CD4-positive, alpha-beta T cell (primary cell): ENCODE measurements at regions not wholly inside any gene's neighbourhood (a gene's known extent, or its start where the extent isn't known, plus 50 kb on each side); places are given as distances from the start of the nearest gene placed in this dataset.

Experiments
- ATAC-seq: fragments of 200-7000 bp; cut with Tn5 transposase; one replicate; pipeline ENCODE4 v1.10.0; 2022; ENCODE audit warnings: mild to moderate bottlenecking; ENCODE audit not compliant: poor library complexity
- CTCF ChIA-PET: fragments of 350-600 bp; sonication (Branson Sonifier 250); formaldehyde crosslinking; loops from one replicate; lab custom pipeline; 2021; ENCODE audit warnings: antibody characterized with exemption, inconsistent platforms; lab: Charles Lee
- POLR2A ChIA-PET: fragments of 350-600 bp; sonication (Branson Sonifier 250); formaldehyde crosslinking; loops from one replicate; lab custom pipeline; 2021; ENCODE audit warnings: antibody characterized with exemption, inconsistent platforms; lab: Charles Lee
- DNase-seq, 14 experiments: peaks; one replicate each; pipeline ENCODE4 v3.0.0-alpha.2; 2013 to 2020; ENCODE audit warnings: mixed read lengths in 2 of 14
- H3K27ac ChIP-seq, 2 donors: one replicate each; pipeline versions ENCODE4 v1.5.1 to v1.7.0; 2013; ENCODE audit warnings: low read length in 2 of 2, low read depth in 1 of 2, mild to moderate bottlenecking in 1 of 2
- H3K27me3 ChIP-seq, 2 experiments: 1 replicate in 1 of 2; 2 replicates in 1 of 2; pipeline versions ENCODE4 v1.6.1 to v1.7.0; 2013; ENCODE audit warnings: low read length in 2 of 2, control low read depth in 1 of 2, mild to moderate bottlenecking in 1 of 2, moderate library complexity in 1 of 2; ENCODE audit not compliant: insufficient read depth in 2 of 2, control insufficient read depth in 1 of 2
- H3K36me3 ChIP-seq: one replicate; pipeline ENCODE4 v1.6.1; 2013; ENCODE audit warnings: low read length, control low read depth; ENCODE audit not compliant: insufficient read depth
- H3K4me1 ChIP-seq: one replicate; pipeline ENCODE4 v1.6.1; 2013; ENCODE audit warnings: low read length, control low read depth; ENCODE audit not compliant: insufficient read depth
- H3K4me3 ChIP-seq: one replicate; pipeline ENCODE4 v1.5.1; 2013; ENCODE audit warnings: mild to moderate bottlenecking, low read length, moderate library complexity
- H3K9me3 ChIP-seq, 2 experiments: 1 replicate in 1 of 2; 2 replicates in 1 of 2; pipeline versions ENCODE4 v1.6.1 to v1.7.0; 2013; ENCODE audit warnings: low read length in 2 of 2, mild to moderate bottlenecking in 2 of 2, control low read depth in 1 of 2, moderate library complexity in 1 of 2; ENCODE audit not compliant: control insufficient read depth in 1 of 2, insufficient read depth in 1 of 2
- H3K27ac Mint-ChIP-seq: one replicate; pipeline ENCODE4 v1.8.0; 2020; ENCODE audit warnings: mixed read lengths
- H3K27me3 Mint-ChIP-seq: one replicate; pipeline ENCODE4 v1.8.0; 2021; ENCODE audit warnings: mixed read lengths
- H3K36me3 Mint-ChIP-seq: one replicate; pipeline ENCODE4 v1.8.0; 2021; ENCODE audit warnings: low read depth, mixed read lengths
- H3K4me1 Mint-ChIP-seq: one replicate; pipeline ENCODE4 v1.8.0; 2021; ENCODE audit warnings: low read depth, mixed read lengths
- H3K4me3 Mint-ChIP-seq: one replicate; pipeline ENCODE4 v1.8.0; 2020; ENCODE audit warnings: mild to moderate bottlenecking, mixed read lengths
- H3K9me3 Mint-ChIP-seq: one replicate; pipeline ENCODE4 v1.8.0; 2020; ENCODE audit warnings: mixed read lengths
- intact Hi-C, 2 experiments: fragments of 100-400 bp; cut with DNase I in 1 of 2; cut with micrococcal nuclease in 1 of 2; formaldehyde crosslinking; loops; one replicate each; pipeline versions ENCODE4 v1.15.1 to v1.9.0; 2023 to 2025; cut with DNase I, micrococcal nuclease
- TF ChIP-seq, protein P1 (sequence below): fragments of 200-600 bp; IDR thresholded peaks from one replicate; pipeline ENCODE4 v1.8.0; 2022; ENCODE audit warnings: antibody characterized with exemption, mild to moderate bottlenecking

DNA sequence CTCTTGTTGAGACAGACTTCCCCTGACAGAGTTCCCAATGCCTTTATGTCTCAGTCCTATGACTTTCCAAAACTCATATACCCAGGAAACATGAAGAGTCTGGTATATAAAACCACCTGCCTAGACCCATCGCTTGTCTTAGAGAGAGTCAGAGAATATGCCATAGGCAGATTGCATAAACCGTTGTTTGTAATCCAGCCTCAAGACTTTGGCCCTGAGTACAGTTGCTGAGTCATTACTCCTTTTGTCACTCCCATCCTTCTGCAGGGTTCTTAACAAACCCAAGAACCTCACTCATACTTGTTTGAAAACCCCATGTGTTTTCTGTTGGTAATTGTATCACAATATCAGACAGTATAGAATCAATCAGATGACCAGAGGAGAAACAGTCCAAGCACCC, 616.3 kb downstream of the SLCO4C1 start:
- no peaks in the 10 kb centered on the region for H3K36me3 Mint-ChIP-seq
- ChIA-PET POLR2A (no interaction called here), CTCF (no interaction called here)
- Histone ChIP-seq H3K27me3 (no peaks in the 10 kb centered on the region), H3K36me3 (no peaks in the 10 kb centered on the region), H3K4me1 (peaks cover 4% of the 10 kb centered on the region), H3K27ac (no peak overlapping the region), H3K4me3 (no peak overlapping the region), H3K9me3 (no peaks in the 10 kb centered on the region)
- no peak overlapping the region for H3K4me3 Mint-ChIP-seq
- no peak for ATAC-seq
- TF ChIP-seq, protein P1, sequence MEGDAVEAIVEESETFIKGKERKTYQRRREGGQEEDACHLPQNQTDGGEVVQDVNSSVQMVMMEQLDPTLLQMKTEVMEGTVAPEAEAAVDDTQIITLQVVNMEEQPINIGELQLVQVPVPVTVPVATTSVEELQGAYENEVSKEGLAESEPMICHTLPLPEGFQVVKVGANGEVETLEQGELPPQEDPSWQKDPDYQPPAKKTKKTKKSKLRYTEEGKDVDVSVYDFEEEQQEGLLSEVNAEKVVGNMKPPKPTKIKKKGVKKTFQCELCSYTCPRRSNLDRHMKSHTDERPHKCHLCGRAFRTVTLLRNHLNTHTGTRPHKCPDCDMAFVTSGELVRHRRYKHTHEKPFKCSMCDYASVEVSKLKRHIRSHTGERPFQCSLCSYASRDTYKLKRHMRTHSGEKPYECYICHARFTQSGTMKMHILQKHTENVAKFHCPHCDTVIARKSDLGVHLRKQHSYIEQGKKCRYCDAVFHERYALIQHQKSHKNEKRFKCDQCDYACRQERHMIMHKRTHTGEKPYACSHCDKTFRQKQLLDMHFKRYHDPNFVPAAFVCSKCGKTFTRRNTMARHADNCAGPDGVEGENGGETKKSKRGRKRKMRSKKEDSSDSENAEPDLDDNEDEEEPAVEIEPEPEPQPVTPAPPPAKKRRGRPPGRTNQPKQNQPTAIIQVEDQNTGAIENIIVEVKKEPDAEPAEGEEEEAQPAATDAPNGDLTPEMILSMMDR: no peak
- H3K27me3 Mint-ChIP-seq: peaks cover 4% of the 10 kb centered on the region
- no peak for DNase-seq
- no peak overlapping the region for H3K27ac Mint-ChIP-seq
- intact Hi-C loops: loop anchor here (2.0 to 5.0 kb wide), 2 partner anchors 1055 to 1253 kb away; no protein-coding TSS in a partner anchor
- H3K9me3 Mint-ChIP-seq: no peaks in the 10 kb centered on the region
- no peaks in the 10 kb centered on the region for H3K4me1 Mint-ChIP-seq

DNA sequence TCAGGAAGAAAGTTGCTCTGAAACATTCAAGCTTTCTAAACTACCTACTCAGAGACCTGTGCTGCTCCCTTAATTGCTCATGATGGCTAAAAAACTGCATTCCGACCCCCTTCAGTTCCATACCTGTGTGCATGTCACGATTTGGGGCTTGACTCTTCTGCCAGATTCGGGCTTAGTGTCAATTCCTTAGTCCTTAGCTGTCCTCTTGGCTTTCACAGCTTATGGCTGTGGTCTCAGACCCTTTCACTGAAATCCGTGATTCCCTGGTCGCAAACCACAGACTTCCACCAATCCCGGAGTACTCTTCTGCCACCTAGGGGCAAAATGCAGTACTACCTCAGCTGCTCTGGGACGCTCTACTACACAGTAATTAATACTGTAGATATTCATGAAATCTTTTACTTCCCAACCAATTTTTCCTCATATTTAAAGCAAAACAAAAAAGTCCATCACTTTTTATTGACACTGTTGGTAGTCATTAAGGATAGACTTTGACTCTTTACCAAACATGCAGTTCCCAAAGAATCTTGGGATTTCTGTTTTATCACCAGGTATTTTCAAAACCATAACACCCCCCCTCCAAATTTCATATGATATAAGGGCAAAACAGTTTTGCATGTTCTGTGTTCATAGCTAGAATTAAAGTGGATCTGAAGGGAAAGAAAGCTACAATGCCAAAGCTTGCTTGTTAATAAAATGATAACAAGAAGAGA, 617.4 kb downstream of the SLCO4C1 start:
- Mint-ChIP-seq H3K4me3 (no peak overlapping the region), H3K9me3 (no peaks in the 10 kb centered on the region), H3K36me3 (no peaks in the 10 kb centered on the region), H3K27me3 (peaks cover 4% of the 10 kb centered on the region), H3K4me1 (no peaks in the 10 kb centered on the region), H3K27ac (no peak overlapping the region)
- DNase-seq (peak in 11 of 14 experiments; percentile 0 to 35 (median 17)), ATAC-seq (peak; percentile 34)
- no peaks in the 10 kb centered on the region for H3K36me3 ChIP-seq
- H3K4me1 ChIP-seq: peaks cover 4% of the 10 kb centered on the region
- POLR2A ChIA-PET: no interaction called here
- H3K4me3 ChIP-seq: no peak overlapping the region
- CTCF ChIA-PET: no interaction called here
- TF ChIP-seq, protein P1: peak; percentile 71
- H3K9me3 ChIP-seq: no peaks in the 10 kb centered on the region
- no peaks in the 10 kb centered on the region for H3K27me3 ChIP-seq
- no peak overlapping the region for H3K27ac ChIP-seq
- intact Hi-C loops: loop anchor here (2.0 to 5.0 kb wide), 2 partner anchors 1054 to 1251 kb away; no protein-coding TSS in a partner anchor

DNA sequence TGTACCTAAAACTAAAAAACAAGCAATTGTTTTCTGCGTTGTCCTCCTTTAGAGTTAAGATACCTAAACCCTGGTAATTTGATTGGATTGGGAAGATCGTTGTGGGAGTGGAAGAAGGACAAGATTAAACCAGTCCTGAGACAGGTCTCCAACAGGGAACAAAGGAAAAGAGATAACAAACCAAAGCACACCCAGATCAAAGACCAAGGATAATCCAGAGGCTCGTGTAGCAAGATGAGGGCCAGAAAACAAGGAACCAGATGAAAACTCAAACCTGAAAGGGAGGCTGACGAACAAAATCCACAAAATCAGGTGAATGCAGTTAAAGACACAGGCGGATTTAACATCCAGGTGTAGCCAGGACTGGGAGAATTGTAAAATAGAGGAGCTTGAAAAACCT, 618.1 kb downstream of the SLCO4C1 start:
- H3K4me3 Mint-ChIP-seq: no peak overlapping the region
- ChIA-PET POLR2A (no interaction called here), CTCF (no interaction called here)
- H3K9me3 ChIP-seq: no peaks in the 10 kb centered on the region
- H3K36me3 Mint-ChIP-seq: no peaks in the 10 kb centered on the region
- peaks cover 4% of the 10 kb centered on the region for H3K27me3 Mint-ChIP-seq
- TF ChIP-seq, protein P1: no peak
- intact Hi-C loops: loop anchor here (2.0 to 5.0 kb wide), 2 partner anchors 1053 to 1251 kb away; no protein-coding TSS in a partner anchor
- no peak for DNase-seq
- no peak for ATAC-seq
- no peak overlapping the region for H3K27ac Mint-ChIP-seq
- H3K4me3 ChIP-seq: no peak overlapping the region
- no peaks in the 10 kb centered on the region for H3K36me3 ChIP-seq
- H3K4me1 Mint-ChIP-seq: no peaks in the 10 kb centered on the region
- no peaks in the 10 kb centered on the region for H3K27me3 ChIP-seq
- no peaks in the 10 kb centered on the region for H3K9me3 Mint-ChIP-seq
- H3K27ac ChIP-seq: no peak overlapping the region
- H3K4me1 ChIP-seq: peaks cover 4% of the 10 kb centered on the region
